Kidney epithelial cell (primary cell): ENCODE measurements at regions not wholly inside any gene's neighbourhood (a gene's known extent, or its start where the extent isn't known, plus 50 kb on each side); places are given as distances from the start of the nearest gene placed in this dataset.

ENCODE experiments used
- DNase-seq: peaks from one replicate; pipeline ENCODE4 v3.0.0-alpha.2; 2010; ENCODE audit warnings: low read depth
- H3K27me3 ChIP-seq: 2 replicates; pipeline ENCODE4 v1.6.0; 2011; ENCODE audit warnings: low read length; ENCODE audit not compliant: control insufficient read depth, insufficient read depth
- H3K36me3 ChIP-seq: 2 replicates; pipeline ENCODE4 v1.5.1; 2011; ENCODE audit warnings: low read length; ENCODE audit not compliant: control insufficient read depth, insufficient read depth
- H3K4me3 ChIP-seq: 2 replicates; pipeline ENCODE4 v1.5.1; 2011; ENCODE audit warnings: low read depth, mild to moderate bottlenecking, control low read depth, low read length
- CTCF ChIP-seq: IDR thresholded peaks from 2 replicates; pipeline ENCODE4 v1.5.1; 2011; ENCODE audit warnings: mild to moderate bottlenecking, moderate library complexity, low read length, control low read depth, inconsistent platforms; ENCODE audit not compliant: insufficient read depth, poor library complexity, severe bottlenecking

DNA sequence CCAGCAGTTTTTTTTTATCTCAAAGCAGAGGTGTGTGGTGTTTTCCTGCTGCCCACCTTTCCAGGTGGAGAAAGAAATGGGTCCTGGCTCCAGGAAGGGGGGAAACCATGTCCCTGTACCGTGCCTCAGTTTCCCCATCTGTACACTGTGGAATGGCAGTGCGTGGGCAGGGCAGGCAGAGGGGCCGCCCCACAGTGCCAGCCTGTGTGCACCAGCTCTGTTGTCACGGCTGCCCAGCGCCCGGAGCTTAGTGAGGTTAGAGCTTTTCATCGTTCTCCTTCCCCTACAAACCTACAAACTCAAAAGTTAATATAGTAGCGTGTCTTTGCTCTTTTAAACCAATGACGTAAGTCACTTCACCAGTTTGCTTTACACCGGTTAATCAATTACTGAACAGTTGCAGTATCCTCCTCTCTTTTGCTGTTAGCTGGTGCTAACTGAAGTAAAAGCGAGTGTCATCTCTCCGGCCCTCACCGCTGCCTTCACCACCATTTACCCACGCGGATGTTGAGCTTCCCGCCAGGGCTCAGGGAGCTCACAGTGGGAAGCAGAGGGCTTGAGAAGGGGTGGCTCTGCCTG is 114.8 kb upstream of the ADRA2C start:
- peaks cover 15% of the 10 kb centered on the region for H3K27me3 ChIP-seq
- no peak for DNase-seq
- no peaks in the 10 kb centered on the region for H3K36me3 ChIP-seq
- no peak for TF ChIP-seq CTCF
- no peak overlapping the region for H3K4me3 ChIP-seq

GRCh38 chr4:3649491-3649890 is 116.7 kb upstream of the ADRA2C start:
- DNase-seq, result no peak
- Histone ChIP-seq H3K27me3 (peaks cover 5% of the 10 kb centered on the region), H3K4me3 (no peak overlapping the region), H3K36me3 (no peaks in the 10 kb centered on the region)
- TF ChIP-seq CTCF, result no peak

- peaks cover 2% of the 10 kb centered on the region for H3K27me3 ChIP-seq
- no peak for TF ChIP-seq CTCF
- H3K4me3 ChIP-seq, result no peak overlapping the region
- no peak for DNase-seq
- no peaks in the 10 kb centered on the region for H3K36me3 ChIP-seq
These were observed 116.5 kb upstream of the LRPAP1 start for GRCh38 chr4:3648731-3649130.

DNA sequence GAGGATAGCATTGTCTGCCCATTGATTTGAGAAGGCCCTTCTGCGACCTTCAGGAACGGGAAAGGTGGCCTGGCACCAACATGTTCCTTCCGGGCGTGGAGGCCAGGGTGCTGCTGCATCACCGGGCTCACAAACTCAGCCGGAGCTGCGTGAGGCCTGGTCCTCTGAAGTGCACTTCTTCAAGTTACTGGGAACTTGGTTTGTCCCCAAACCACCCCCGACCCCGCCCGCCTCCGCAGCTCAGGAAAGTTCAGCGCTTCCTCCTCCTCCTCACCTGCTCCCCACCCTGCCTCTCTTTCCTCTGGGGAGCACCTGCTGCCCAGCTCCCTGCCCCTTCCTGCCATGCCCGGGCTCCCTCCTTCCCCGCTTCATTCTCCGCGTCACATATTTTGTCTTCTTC is 116.0 kb upstream of the LRPAP1 start:
- no peak for DNase-seq
- H3K36me3 ChIP-seq, result no peaks in the 10 kb centered on the region
- H3K27me3 ChIP-seq, result peaks cover 2% of the 10 kb centered on the region
- no peak overlapping the region for H3K4me3 ChIP-seq
- no peak for TF ChIP-seq CTCF

DNA sequence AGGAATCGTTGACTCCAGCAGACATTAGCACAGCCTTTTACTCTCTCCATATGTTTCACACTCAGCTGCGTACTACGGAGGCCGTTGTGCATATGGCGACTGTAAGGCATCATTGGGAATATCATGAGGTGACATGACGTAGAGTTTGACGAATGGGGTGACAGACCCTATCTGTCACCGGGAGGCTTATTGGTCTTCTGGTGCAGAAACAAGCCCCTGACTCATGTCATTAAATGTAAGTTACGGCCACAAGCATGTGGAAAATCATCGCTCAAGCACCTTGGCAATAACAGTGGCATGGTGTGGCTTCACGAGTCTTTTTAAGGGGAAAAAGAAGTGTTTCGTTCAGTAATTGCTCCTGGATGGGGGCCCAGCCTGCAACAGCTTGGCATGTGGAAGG is 115.2 kb upstream of the LRPAP1 start:
- DNase-seq, result no peak
- Histone ChIP-seq H3K4me3 (no peak overlapping the region), H3K36me3 (no peaks in the 10 kb centered on the region), H3K27me3 (no peaks in the 10 kb centered on the region)
- no peak for TF ChIP-seq CTCF
